Small intestine (tissue), 7 donors: ENCODE measurements at regions not wholly inside any gene's neighbourhood (a gene's known extent, or its start where the extent isn't known, plus 50 kb on each side); places are given as distances from the start of the nearest gene placed in this dataset.

Experiments
- DNase-seq, 2 donors: peaks; one replicate each; pipeline versions ENCODE4 v3.0.0 to v3.0.0-alpha.2; 2013
- FAIRE-seq: peaks from 2 replicates; lab custom pipeline; 2012; peaks lifted over from hg19 to GRCh38; lab: Jason Lieb, UNC
- H3K27ac ChIP-seq, 3 donors: one replicate each; pipeline ENCODE4 v1.5.1; 2013; ENCODE audit warnings: low read length in 2 of 3, mild to moderate bottlenecking in 2 of 3, control low read depth in 1 of 3, inconsistent platforms in 1 of 3, low read depth in 1 of 3, moderate library complexity in 1 of 3
- H3K27me3 ChIP-seq, 3 donors: one replicate each; pipeline ENCODE4 v1.6.1; 2013; ENCODE audit warnings: low read length in 3 of 3, inconsistent platforms in 1 of 3; ENCODE audit not compliant: control insufficient read depth in 3 of 3, insufficient read depth in 3 of 3
- H3K36me3 ChIP-seq, 3 donors: one replicate each; pipeline ENCODE4 v1.6.1; 2013; ENCODE audit warnings: low read length in 3 of 3, inconsistent platforms in 1 of 3, low read depth in 1 of 3, mild to moderate bottlenecking in 1 of 3, moderate library complexity in 1 of 3; ENCODE audit not compliant: control insufficient read depth in 3 of 3, insufficient read depth in 2 of 3
- H3K4me1 ChIP-seq, 3 donors: one replicate each; pipeline ENCODE4 v1.6.1; 2013; ENCODE audit warnings: low read length in 2 of 3, inconsistent platforms in 1 of 3, low read depth in 1 of 3, mild to moderate bottlenecking in 1 of 3, moderate library complexity in 1 of 3; ENCODE audit not compliant: control insufficient read depth in 3 of 3, insufficient read depth in 2 of 3
- H3K4me3 ChIP-seq, 3 donors: one replicate each; pipeline ENCODE4 v1.5.1; 2013; ENCODE audit warnings: low read length in 3 of 3, control low read depth in 1 of 3, inconsistent platforms in 1 of 3, low read depth in 1 of 3, mild to moderate bottlenecking in 1 of 3, moderate library complexity in 1 of 3
- H3K9me3 ChIP-seq, 2 donors: one replicate each; pipeline ENCODE4 v1.6.1; 2013; ENCODE audit warnings: low read depth in 1 of 2, low read length in 1 of 2; ENCODE audit not compliant: control insufficient read depth in 2 of 2, insufficient read depth in 1 of 2
- WGBS, 3 donors: extraction: QIAGEN DNeasy Blood & Tissue Kit; methylation state at CpG; one replicate each; pipeline ENCODE4 v1.1.7; 2013; 5-methylcytosine and 5-hydroxymethylcytosine counted together
- donor health status: healthy with polysubstance abuse.
- donor health status: control.
- donor health status: control.
- donor health status: Bipolar disorder and iron deficiency.
- donor health status: healthy.

GRCh38 chr20:40317156-40317790, 371.8 kb downstream of the MAFB start:
- FAIRE-seq (no peak), DNase-seq (no peak)
- Histone ChIP-seq H3K27ac (no peak overlapping the region), H3K36me3 (no peaks in the 10 kb centered on the region), H3K9me3 (no peaks in the 10 kb centered on the region), H3K4me1 (no peaks in the 10 kb centered on the region), H3K4me3 (no peak overlapping the region), H3K27me3 (no peaks in the 10 kb centered on the region)
- WGBS, 3 donors: 85 to 86% (median 85%) methylated on average over 5 of the region's 5 CpGs

GRCh38 chr20:40314278-40314677, 374.8 kb downstream of the MAFB start:
- Histone ChIP-seq H3K4me3 (no peak overlapping the region), H3K36me3 (no peaks in the 10 kb centered on the region), H3K27ac (no peak overlapping the region), H3K27me3 (no peaks in the 10 kb centered on the region), H3K4me1 (no peaks in the 10 kb centered on the region), H3K9me3 (no peaks in the 10 kb centered on the region)
- 78 to 80% (median 78%) methylated on average over 1 of the region's 1 CpG for WGBS, 3 donors
- DNase-seq (no peak), FAIRE-seq (no peak)

DNA sequence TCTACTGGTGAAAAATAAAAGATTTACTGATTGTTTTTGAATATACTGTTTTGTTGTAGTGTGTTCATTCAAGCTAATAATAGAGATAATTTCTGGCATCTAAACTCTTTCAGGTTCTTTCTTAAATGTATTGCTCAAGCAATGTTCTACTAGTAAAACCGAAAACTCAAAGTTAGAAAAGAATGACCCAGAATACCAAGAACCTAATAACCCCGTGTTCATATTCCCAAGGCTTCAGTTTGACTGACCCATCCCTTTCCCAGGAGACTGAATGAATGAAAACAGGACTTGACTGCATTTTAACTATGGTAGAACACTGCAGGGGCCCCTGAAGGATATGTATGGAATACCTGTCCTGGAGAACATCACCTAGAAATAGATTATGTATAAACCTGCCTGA, 375.3 kb downstream of the MAFB start:
- H3K27ac ChIP-seq: no peak overlapping the region
- DNase-seq: no peak
- FAIRE-seq: no peak
- no peaks in the 10 kb centered on the region for H3K27me3 ChIP-seq
- no peaks in the 10 kb centered on the region for H3K36me3 ChIP-seq
- 76 to 84% (median 83%) methylated on average over 2 of the region's 2 CpGs for WGBS, 3 donors
- H3K4me3 ChIP-seq: no peak overlapping the region
- H3K4me1 ChIP-seq: no peaks in the 10 kb centered on the region
- H3K9me3 ChIP-seq: no peaks in the 10 kb centered on the region

GRCh38 chr20:40309731-40310130, 379.3 kb downstream of the MAFB start:
- DNase-seq (no peak), FAIRE-seq (no peak)
- H3K4me3 ChIP-seq: no peak overlapping the region
- WGBS, 3 donors: 84 to 90% (median 88%) methylated on average over 6 of the region's 6 CpGs
- H3K4me1 ChIP-seq: no peaks in the 10 kb centered on the region
- no peaks in the 10 kb centered on the region for H3K27me3 ChIP-seq
- H3K27ac ChIP-seq: no peak overlapping the region
- no peaks in the 10 kb centered on the region for H3K9me3 ChIP-seq
- no peaks in the 10 kb centered on the region for H3K36me3 ChIP-seq

GRCh38 chr20:40307997-40308396, 381.0 kb downstream of the MAFB start:
- Histone ChIP-seq H3K27ac (no peak overlapping the region), H3K36me3 (no peaks in the 10 kb centered on the region), H3K4me1 (no peaks in the 10 kb centered on the region), H3K9me3 (no peaks in the 10 kb centered on the region), H3K27me3 (no peaks in the 10 kb centered on the region), H3K4me3 (no peak overlapping the region)
- FAIRE-seq (no peak), DNase-seq (no peak)
- WGBS, 3 donors: 83 to 92% (median 92%) methylated on average over 7 of the region's 7 CpGs

DNA sequence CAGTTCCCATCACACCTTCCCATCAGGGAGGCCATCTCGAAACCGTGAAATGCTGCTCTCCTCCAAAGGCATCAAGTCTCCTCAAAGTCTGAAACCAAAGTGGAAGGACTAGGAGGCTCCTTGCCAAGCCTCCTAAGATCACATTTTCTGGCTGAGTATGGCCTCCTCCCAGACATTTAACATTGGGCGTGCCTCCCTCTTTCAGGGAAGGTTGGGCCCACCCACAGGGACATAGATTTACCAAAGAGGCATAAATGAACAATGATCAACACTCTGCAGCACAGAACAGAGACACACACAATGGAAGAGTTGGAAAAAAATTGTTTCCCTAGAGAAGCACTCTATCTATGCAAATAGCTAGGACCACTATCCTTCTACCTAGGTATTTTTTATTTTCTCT, 381.8 kb downstream of the MAFB start:
- WGBS, 3 donors: 64 to 90% (median 80%) methylated on average over 3 of the region's 3 CpGs
- no peaks in the 10 kb centered on the region for H3K4me1 ChIP-seq

GRCh38 chr20:40305303-40305702, 383.7 kb downstream of the MAFB start:
- no peak overlapping the region for H3K27ac ChIP-seq
- H3K9me3 ChIP-seq: no peaks in the 10 kb centered on the region
- peaks cover 0 to 3% (median 0%) of the 10 kb centered on the region in 3 donors for H3K27me3 ChIP-seq
- FAIRE-seq (no peak), DNase-seq (no peak)
- WGBS, 3 donors: 85 to 94% (median 89%) methylated on average over 2 of the region's 2 CpGs
- H3K36me3 ChIP-seq: no peaks in the 10 kb centered on the region
- no peaks in the 10 kb centered on the region for H3K4me1 ChIP-seq
- no peak overlapping the region for H3K4me3 ChIP-seq

More for the DNA sequence above, 381.8 kb downstream of the MAFB start:
- no peak for FAIRE-seq
- H3K36me3 ChIP-seq: no peaks in the 10 kb centered on the region
- H3K27ac ChIP-seq: no peak overlapping the region
- DNase-seq: no peak
- no peaks in the 10 kb centered on the region for H3K27me3 ChIP-seq
- no peak overlapping the region for H3K4me3 ChIP-seq
- no peaks in the 10 kb centered on the region for H3K9me3 ChIP-seq

DNA sequence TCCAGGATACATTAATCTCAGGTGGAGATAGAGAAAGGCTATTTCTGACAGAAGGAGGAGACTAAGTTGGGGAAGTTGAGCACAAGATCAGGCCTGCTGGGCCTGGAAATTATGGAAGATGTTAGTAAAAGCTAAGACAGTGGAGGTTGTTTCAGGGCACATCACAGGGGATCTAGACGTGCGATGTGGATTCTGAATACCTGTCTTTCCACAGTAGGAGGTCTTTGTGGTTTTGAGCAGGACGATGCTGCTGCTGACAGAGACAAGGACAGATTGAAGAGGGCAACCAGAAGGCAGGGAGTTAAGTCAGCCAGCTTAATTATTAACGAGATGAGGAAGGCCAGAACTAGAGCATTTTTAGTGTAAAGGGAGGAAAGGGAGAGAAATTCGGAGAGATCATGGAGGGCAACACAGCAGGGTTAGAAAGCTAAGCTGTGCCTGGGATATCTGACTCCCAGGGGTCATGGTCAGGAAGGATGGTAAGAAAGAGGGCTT, 384.9 kb downstream of the MAFB start:
- H3K4me3 ChIP-seq: no peak overlapping the region
- no peaks in the 10 kb centered on the region for H3K9me3 ChIP-seq
- FAIRE-seq: no peak
- no peaks in the 10 kb centered on the region for H3K36me3 ChIP-seq
- DNase-seq: no peak
- H3K4me1 ChIP-seq: no peaks in the 10 kb centered on the region
- no peak overlapping the region for H3K27ac ChIP-seq
- 47 to 67% (median 59%) methylated on average over 5 of the region's 5 CpGs for WGBS, 3 donors
- peaks cover 0 to 3% (median 0%) of the 10 kb centered on the region in 3 donors for H3K27me3 ChIP-seq

DNA sequence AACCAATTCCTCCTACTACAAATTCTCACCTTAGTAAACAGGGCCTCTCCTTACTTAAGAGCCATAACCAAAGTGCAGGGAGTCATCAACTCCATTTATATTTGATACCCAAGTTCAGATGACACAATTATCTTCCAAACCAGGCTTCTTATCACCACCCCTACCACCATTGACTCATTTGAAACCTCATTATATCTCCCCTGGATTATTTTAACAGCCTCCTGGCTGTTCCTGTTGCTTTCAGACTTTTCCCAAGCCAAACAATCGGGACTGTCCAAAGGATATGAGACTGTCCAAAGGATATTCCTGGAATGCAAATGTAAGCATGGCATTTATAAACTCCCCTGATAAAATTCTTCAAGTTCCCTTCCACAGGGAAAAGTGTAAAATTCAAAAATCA, 394.3 kb downstream of the MAFB start:
- H3K9me3 ChIP-seq: no peaks in the 10 kb centered on the region
- no peak overlapping the region for H3K4me3 ChIP-seq
- no peaks in the 10 kb centered on the region for H3K27me3 ChIP-seq
- no peak overlapping the region for H3K27ac ChIP-seq
- no peak for DNase-seq
- whole genome bisulfite sequencing, 3 donors: 58 to 85% (median 73%) methylated on average over 1 of the region's 1 CpG
- no peak for FAIRE-seq
- peaks cover 0 to 4% (median 0%) of the 10 kb centered on the region in 3 donors for H3K4me1 ChIP-seq
- H3K36me3 ChIP-seq: no peaks in the 10 kb centered on the region
